CD4-positive, alpha-beta T cell treated with Interleukin-6 for 4 hours (primary cell): ENCODE measurements at regions not wholly inside any gene's neighbourhood (a gene's known extent, or its start where the extent isn't known, plus 50 kb on each side); places are given as distances from the start of the nearest gene placed in this dataset.
"Not testable (repeated sequence)": the region's sequence is repeated elsewhere in the genome, so short reads cannot be mapped to it uniquely, and the experiment has no call there.

ENCODE experiments used
- DNase-seq: peaks from one replicate; pipeline ENCODE4 v3.0.0-alpha.2; 2020; ENCODE audit warnings: mixed read lengths

DNA sequence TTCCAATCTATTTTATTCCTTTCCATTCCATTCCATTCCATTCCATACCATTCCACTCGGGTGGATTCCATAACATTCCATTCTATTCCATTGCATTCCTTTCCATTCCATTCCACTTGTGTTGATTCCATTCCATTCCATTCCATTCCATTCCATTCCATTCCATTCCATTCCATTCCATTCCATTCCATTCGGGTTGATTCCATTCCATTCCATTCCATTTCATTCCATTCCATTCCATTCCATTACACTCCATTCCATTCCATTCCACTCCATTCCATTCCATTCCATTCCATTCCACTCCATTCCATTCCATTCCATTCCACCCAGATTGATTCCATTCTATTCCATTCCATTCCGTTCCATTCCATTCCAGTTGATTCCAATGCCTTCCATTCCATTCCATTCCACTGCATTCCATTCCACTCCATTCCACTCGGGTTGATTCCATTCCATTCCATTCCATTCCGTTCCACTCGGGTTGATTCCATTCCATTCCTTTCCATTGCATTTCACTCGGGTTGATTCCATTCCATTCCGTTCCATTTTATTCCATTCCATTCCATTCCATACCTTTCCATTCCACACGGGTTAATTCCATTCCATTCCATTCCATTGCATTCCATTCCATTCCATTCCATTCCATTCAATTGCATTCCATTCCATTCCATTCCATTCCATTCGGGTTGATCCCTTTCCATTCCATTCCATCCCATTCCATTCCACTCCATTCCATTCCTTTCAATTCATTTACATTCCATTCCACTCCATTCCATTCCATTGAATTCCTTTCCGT, 168.4 kb downstream of the CWH43 start:
- DNase-seq, result peak; percentile 0

GRCh38 chr4:49155270-49155669, 169.2 kb downstream of the CWH43 start:
- not testable (repeated sequence) for DNase-seq

- not testable (repeated sequence) for DNase-seq
Measured at GRCh38 chr4:49156309-49156708, 170.2 kb downstream of the CWH43 start.

- DNase-seq, result not testable (repeated sequence)
Measured at GRCh38 chr4:49157630-49158029, 171.6 kb downstream of the CWH43 start.

DNA sequence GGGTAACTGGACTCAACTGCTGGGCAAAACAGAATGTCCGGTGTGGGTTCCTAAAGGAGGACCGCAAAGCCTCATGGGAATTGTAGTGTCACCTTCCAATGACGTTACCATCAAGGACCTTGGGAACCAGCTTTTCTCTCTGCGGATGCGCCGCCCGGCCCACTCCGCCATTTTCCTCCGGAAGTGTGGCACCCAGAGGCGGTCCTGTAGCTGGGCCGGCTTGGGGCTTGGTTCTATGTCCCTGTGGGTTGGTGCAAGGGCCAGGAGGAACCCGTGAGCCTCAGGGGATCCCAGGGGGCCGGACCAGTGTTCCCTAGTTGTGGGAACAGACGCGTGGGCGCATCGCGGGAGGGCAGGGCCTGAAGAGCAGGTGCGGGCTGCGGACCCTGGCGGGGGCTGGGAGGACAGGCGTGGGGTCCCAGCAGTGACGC, 175.1 kb downstream of the CWH43 start:
- DNase-seq, result not testable (repeated sequence)

DNA sequence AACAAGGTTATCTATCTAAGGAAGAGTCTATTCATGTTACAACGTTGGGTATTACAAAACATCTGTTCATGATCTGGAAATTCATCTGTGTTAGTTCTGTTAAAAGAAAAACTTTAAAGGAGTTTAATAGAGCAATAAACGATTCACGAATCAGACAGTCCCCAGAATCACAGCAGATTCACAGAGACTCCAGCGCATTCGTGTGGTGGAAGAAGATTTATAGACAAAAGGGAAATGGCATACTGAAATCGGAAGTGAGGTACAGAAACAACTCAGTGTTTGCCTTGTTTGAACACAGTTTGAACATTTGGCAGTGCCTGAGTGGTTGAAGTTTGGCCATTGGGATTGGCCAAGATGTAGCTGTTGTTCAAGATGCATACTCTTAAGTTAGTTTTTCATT, 178.8 kb downstream of the CWH43 start:
- not testable (repeated sequence) for DNase-seq

GRCh38 chr4:49177847-49178246, 191.8 kb downstream of the CWH43 start:
- DNase-seq, result not testable (repeated sequence)

GRCh38 chr4:49181088-49181487, 195.0 kb downstream of the CWH43 start:
- DNase-seq, result not testable (repeated sequence)

DNA sequence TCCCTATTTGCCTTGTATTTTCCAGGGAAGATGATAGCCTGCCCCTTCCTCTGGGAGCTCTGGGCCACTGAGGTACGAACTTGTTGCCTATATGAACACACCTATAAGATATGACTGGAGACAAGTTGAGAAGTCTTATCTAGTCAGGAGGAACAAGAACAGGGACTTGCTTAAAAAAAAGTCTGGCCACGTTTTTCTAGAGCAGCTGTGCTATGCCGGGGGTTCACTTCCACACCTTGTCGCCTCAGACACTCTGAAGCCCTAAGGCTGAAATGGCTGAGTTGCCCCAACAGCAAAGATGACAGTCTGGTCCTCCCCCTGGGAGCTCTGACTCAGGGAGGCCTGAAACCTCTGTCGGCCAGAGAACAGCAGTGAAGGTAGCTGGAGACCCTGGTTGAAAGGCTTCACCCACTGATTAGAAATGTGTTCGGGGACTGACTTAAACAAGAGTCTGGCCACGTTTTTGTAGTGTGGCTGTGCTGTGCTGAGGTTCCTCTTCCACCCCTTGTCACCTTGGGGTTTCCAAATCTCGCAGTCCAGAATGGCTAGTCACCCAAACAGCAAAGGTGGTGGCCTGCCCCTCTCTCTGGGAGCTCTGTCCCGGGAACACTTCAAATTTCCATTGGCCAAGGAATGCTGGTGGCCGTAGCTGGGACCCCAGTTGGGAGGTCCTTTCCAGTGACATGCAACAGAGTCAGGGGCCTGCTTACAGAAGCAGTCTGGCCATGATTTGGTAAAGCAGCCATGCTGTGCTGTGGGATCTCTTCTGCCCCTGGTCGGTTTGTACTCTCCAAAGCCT, 225.5 kb downstream of the CWH43 start:
- DNase-seq, result not testable (repeated sequence)

DNA sequence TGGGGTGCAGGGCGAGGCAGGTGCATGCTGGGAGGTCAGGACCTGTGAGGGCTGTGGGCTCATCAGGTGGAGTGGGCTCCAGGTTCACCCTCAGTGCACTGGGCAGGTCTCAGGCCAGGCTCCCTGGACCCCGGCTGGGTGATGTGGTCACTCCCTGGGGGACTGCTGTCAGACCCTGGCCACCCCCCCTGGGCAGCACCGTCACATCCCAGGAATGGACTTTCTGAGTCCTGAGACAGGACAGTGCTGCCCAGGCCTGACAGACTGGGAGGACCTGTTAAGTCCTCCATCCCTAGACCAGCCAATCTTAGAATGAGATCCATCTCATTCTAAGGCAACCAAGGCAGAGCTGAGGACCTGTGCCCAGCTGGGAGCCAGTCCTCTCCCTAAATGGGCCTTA, 227.2 kb downstream of the CWH43 start:
- not testable (repeated sequence) for DNase-seq

- DNase-seq, result not testable (repeated sequence)
Measured at GRCh38 chr4:49213750-49214149, 227.7 kb downstream of the CWH43 start.

- not testable (repeated sequence) for DNase-seq
Measured at GRCh38 chr4:49214453-49215081, 228.5 kb downstream of the CWH43 start.

GRCh38 chr4:49215082-49215479, 229.0 kb downstream of the CWH43 start:
- DNase-seq, result not testable (repeated sequence)

DNA sequence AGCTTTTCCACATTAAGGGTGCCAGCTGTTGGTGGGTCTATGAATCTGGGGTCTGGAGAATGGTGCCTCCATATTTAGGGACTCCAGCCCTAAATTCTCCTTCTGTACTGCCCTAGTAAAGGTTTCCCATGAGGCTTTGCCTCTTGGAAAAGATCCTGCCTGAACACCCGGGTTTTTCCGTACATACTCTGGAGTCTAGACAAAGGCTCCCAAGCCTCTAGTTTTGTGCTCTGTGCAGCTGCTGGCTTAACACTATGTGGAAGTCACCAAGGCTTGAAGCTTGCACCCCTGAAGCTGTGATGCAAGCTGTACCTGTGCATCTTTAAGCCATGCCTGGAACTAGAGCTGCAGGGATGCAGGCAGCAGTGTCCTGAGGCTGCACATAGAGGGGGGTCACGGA, 230.5 kb downstream of the CWH43 start:
- not testable (repeated sequence) for DNase-seq

GRCh38 chr4:49217492-49217891, 231.4 kb downstream of the CWH43 start:
- no peak for DNase-seq

GRCh38 chr4:49218094-49218493, 232.0 kb downstream of the CWH43 start:
- not testable (repeated sequence) for DNase-seq

DNA sequence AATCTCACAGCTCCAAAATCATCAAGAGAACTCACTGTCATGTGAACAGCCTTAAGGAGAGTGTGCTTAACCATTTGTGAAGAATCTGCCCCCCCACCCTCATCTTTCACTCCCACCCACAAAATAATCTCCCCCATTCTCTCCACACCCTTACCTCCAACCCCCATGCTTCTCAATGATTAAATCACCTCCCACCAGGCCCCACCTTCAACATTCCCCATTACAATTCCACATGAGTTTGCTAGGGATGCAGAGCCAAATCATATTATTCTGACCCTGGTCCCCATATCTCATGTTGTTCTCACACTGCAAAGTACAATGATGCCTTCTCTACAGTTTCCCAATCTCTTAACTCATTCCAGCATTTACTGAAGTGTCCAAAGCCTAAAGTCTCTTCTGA, 232.9 kb downstream of the CWH43 start:
- DNase-seq, result not testable (repeated sequence)

DNA sequence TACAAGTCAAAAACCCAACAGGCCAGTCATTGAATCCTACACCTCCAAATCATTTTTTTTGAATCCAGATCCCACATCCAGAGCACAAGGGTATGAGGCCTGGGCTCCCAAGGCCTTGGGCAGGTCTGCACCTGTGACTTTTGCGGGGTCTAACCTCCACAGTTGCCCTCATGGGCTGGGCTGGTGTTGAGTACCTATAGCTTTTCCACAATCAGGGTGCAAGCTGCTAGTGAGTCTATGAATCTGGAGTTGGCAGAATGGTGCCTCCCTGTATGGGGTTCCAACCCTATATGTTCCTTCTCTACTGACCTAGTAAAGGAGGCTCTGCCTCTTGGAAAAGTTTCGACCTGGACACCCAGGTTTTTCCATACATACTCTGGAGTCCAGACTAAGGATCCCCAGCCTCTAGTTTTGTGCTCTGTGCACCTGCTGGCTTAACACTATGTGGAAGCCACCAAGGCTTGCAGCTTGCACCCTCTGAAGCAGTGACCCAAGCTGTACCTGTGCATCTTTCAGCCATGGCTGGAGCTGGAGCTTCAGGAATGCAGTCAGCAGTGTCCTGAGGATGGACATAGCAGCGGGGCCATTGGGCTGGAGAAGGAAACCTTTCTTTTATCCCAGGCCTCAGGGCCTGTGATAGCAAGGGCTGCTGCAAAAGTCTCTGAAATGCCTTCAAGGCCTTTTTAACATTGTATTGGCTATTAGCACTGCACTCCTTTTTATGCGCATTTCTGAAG, 233.6 kb downstream of the CWH43 start:
- DNase-seq, result not testable (repeated sequence)

DNA sequence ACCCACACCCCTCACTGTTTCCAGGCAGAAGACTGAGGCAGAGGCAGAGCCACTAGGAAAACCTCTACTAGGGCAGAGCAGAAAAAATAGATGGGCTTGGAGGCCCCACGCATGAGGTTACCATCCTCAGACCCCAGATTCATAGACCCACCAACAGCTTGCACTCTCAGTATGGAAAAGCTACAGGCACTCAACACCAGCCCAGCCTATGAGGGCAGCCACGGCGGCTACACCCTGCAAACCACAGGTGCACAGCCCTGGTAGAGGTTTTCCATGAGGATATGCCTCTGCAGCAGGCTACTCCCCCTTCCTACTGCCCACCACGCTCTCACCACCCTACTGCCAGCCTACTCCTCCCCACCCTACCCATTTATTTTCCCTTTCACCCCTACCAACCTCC, 235.1 kb downstream of the CWH43 start:
- no peak for DNase-seq

- not testable (repeated sequence) for DNase-seq
Measured at GRCh38 chr4:49222810-49223209, 236.7 kb downstream of the CWH43 start.

DNA sequence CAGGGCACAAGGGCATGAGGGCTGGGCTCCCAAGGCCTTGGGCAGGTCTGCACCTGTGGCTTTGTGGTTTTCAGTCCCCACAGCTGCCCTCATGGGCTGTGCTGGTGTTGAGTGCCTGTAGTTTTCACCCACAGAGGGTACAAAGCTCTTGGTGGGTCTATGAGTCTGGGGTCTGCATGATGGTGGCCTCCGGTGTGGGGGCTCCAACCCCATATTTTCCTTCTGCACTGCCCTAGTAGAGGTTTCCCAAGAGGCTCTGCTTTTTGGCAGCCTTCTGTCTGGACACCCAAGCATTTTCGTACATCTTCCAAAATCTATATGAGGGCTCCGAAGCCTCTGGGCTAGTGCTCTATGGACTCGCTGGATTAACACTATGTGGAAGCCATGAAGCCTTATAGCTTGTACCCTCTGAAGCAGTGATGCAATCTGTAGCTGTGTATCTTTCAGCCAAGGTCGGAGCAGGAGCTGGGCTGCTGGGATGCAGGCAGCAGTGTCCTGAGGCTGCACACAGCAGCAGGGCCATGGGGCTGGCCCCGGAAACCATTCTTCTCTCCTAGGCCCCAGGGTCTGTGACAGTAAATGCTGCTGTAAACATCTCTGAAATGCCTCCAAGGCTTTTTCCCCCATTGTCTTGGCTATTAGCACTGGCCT, 240.3 kb downstream of the CWH43 start:
- DNase-seq, result not testable (repeated sequence)

GRCh38 chr4:49227941-49228340, 241.9 kb downstream of the CWH43 start:
- DNase-seq, result not testable (repeated sequence)
